Choroid plexus epithelial cell (primary cell): ENCODE measurements at regions not wholly inside any gene's neighbourhood (a gene's known extent, or its start where the extent isn't known, plus 50 kb on each side); places are given as distances from the start of the nearest gene placed in this dataset.
"Not testable (repeated sequence)": the region's sequence is repeated elsewhere in the genome, so short reads cannot be mapped to it uniquely, and the experiment has no call there.

Experiments used
- DNase-seq: peaks from one replicate; pipeline ENCODE4 v3.0.0-alpha.2; 2010; ENCODE audit warnings: low read depth
- H3K4me3 ChIP-seq: 2 replicates; pipeline ENCODE4 v1.5.1; 2011; ENCODE audit warnings: low read depth, mild to moderate bottlenecking, control low read depth, low read length, moderate library complexity
- TF ChIP-seq, protein P1 (sequence below): conservative IDR thresholded peaks from 2 replicates; pipeline ENCODE4 v1.5.1; 2011; ENCODE audit warnings: low read depth, mild to moderate bottlenecking, control low read depth, inconsistent platforms, low read length, moderate library complexity

DNA sequence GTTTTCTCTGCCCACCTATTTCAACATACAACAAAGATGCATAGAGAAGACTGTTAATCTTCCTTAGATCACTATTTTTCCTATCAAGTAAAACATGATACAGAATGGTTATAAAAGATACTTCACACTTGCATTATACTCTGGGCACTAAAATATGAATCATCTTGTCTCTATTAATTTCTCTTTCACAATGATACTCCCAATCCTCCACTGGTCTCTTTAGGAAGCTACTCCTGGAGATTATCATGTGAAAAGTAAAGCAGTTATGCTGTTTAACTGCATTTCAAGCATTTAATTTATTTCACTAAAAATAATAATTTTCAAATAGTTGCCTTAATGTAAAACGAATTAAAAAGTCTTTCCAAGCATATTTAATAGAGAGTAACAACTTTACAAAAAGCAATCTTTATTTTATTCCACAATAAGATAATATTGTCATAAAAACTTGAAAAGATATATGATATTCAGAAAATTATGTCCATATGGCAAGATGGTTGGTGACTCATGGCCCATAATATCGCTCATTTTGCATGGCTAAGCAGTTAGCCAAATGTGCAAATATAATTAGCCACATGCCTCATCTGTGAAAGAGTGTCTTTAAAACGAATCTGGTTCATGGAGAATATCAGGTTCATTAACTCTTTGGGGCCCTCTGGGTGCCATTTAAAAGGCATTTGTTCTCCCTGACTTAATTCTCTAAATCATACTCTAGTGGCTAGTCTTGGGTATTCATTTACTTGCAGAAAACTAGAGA is 1569.0 kb upstream of the B3GALT2 start:
- H3K4me3 ChIP-seq = no peak overlapping the region
- TF ChIP-seq, protein P1, sequence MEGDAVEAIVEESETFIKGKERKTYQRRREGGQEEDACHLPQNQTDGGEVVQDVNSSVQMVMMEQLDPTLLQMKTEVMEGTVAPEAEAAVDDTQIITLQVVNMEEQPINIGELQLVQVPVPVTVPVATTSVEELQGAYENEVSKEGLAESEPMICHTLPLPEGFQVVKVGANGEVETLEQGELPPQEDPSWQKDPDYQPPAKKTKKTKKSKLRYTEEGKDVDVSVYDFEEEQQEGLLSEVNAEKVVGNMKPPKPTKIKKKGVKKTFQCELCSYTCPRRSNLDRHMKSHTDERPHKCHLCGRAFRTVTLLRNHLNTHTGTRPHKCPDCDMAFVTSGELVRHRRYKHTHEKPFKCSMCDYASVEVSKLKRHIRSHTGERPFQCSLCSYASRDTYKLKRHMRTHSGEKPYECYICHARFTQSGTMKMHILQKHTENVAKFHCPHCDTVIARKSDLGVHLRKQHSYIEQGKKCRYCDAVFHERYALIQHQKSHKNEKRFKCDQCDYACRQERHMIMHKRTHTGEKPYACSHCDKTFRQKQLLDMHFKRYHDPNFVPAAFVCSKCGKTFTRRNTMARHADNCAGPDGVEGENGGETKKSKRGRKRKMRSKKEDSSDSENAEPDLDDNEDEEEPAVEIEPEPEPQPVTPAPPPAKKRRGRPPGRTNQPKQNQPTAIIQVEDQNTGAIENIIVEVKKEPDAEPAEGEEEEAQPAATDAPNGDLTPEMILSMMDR = no peak
- DNase-seq = no peak

DNA sequence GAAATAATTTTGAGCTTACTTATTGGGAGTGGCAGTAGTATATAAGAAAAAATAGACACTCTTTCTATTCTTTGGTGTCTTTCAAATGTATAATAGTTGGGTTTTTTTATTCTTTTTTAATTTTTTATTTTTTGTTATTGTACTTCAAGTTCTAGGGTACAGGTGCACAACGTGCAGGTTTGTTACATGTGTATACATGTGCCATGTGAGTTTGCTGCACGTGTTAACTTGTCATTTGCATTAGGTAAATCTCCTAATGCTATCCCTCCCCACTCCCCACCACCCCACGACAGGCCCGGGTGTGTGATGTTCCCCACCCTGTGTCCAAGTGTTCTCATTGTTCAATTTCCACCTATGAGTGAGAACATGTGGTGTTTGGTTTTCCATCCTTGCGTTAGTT is 1552.4 kb upstream of the B3GALT2 start:
- not testable (repeated sequence) for DNase-seq, H3K4me3 ChIP-seq

DNA sequence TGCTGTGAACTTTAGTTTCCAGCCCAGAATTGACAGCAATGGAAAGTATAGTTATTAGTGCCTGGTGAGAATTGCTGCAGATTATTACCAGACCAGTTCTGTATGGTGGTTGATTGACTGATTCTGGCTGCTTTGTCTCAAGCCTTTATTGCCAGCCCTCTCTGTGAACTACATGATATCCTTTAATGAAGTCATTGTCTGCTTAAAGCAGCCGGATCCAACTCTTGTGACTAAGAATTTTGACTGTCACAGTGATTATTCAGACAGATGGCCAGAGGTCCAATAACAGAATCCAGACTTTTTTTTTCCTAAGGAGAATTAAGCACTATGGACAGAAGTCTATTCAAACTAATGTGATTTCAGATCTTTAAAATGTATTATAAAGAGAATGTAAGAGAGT is 1548.6 kb upstream of the B3GALT2 start:
- TF ChIP-seq, protein P1 = no peak
- no peak for DNase-seq
- no peak overlapping the region for H3K4me3 ChIP-seq

DNA sequence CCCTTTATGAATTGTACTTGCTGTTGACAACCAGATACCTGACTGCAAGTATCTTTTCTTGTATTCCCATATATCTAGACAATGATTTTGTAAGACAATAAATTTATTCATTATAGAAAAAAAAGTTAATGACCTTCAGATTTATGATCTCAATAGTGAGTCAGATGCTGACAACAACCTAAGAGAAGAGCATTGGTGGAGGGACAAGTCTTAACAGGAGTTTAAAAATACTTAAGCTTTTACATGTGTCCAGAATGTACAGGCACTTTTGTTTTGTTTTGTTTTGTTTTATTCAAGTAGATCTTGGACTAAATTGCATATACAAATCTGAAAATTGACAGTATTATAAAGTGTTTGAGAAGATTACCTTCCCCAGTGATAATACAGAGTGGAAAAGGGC is 1544.6 kb upstream of the B3GALT2 start:
- TF ChIP-seq, protein P1 = no peak
- H3K4me3 ChIP-seq = no peak overlapping the region
- no peak for DNase-seq

DNA sequence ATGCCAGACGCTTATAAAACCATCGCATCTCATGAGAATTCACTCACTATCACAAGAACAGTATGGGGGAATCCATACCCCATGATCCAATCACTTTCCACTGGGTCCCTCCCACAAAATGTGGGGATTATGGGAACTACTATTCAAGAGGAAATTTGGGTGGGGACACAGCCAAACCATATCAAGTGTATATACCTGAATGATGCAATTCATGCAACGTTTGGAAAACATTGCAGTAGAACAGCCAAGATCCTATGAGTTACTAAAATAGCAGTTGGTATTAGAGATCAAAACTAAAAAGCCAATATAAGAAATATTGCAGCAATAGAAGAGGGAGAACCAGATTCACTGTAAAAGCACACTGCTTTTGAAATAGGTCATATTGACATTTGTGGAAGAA is 1543.9 kb upstream of the B3GALT2 start:
- DNase-seq = no peak
- TF ChIP-seq, protein P1 = no peak
- H3K4me3 ChIP-seq = no peak overlapping the region

DNA sequence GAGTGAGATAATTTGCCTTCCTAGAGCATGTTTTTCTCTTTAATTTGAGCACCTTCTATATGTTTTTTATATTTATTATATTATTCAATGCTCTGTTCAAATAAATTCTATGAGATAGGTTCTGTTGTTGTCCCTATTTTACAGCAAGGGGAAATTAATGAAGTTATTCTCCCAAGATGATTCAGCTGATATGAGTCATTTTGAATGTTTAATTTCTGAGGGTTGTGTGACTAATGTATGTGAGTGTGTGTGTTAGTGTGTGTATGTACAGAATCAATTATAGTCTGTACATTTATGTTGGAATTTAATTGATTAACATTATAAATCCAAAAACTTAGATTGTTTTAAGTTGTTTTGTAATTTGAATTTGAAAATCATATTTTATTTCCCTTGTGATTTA is 1536.7 kb upstream of the B3GALT2 start:
- H3K4me3 ChIP-seq = no peak overlapping the region
- TF ChIP-seq, protein P1 = no peak
- DNase-seq = no peak

DNA sequence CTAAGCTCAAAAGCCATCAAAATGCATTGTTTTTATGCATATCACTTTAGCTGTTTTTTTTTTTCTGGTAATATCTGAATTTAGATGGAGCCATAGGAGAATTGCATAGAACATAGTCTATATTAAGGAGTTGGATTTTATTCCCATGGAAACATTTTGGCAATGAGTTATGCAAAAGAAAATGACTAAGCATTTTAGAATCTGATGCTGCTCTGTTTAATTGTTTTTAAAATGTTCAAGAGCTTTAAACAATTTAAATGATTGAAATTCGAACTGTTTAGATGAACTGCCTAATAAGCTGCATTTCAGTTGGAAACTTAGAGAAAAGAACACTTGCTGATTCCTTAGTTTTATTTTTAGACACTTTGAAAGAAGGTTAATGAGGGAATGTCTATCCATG is 1531.5 kb upstream of the B3GALT2 start:
- TF ChIP-seq, protein P1 = no peak
- H3K4me3 ChIP-seq = no peak overlapping the region
- DNase-seq = no peak

DNA sequence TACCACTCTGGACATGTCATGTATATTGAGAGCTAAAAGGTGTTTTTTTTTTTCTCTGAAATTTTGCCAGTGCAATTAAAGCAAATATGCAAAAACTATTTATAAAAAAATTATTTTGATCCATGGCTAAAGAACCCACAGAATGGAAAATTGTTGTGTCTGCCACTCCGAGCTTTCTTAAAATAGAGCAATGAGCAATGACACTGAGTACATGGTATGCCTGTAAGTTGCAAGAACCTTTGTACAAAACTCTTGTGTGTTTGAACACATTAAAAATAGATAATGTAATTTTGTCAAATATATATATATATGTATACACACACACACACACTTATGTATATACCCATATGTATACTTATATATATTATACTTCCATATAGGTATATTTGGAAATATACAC is 1530.9 kb upstream of the B3GALT2 start:
- no peak for DNase-seq
- no peak overlapping the region for H3K4me3 ChIP-seq
- TF ChIP-seq, protein P1 = no peak
